NOMO-1 treated with dmso at 0.1 percent for 144 hours (cell line): ENCODE measurements at regions not wholly inside any gene's neighbourhood (a gene's known extent, or its start where the extent isn't known, plus 50 kb on each side); places are given as distances from the start of the nearest gene placed in this dataset.

ENCODE experiments used
- DNase-seq: peaks from one replicate; lab custom pipeline; 2025; ENCODE audit not compliant: unreplicated experiment; lab: John Stamatoyannopoulos, UW

GRCh38 chr20:58111310-58112016 is 117.0 kb downstream of the ANKRD60 start:
- DNase-seq, result no peak

- no peak for DNase-seq
Measured at GRCh38 chr20:58109918-58110635, 118.4 kb downstream of the ANKRD60 start.

GRCh38 chr20:58109126-58109880 is 119.2 kb downstream of the ANKRD60 start:
- DNase-seq, result no peak

- no peak for DNase-seq
Measured at GRCh38 chr20:58107533-58107932, 120.9 kb downstream of the ANKRD60 start.

- DNase-seq, result no peak
Measured at GRCh38 chr20:58106143-58106750, 122.2 kb downstream of the ANKRD60 start.

- DNase-seq, result no peak
Measured at GRCh38 chr20:58103961-58104360, 124.5 kb downstream of the ANKRD60 start.

GRCh38 chr20:58103517-58103904 is 124.9 kb downstream of the ANKRD60 start:
- no peak for DNase-seq

GRCh38 chr20:58102744-58103516 is 125.5 kb downstream of the ANKRD60 start:
- no peak for DNase-seq

- DNase-seq, result no peak
Measured at GRCh38 chr20:58102261-58102660, 126.2 kb downstream of the ANKRD60 start.

- DNase-seq, result no peak
Measured at GRCh38 chr20:58100731-58101356, 127.6 kb downstream of the ANKRD60 start.

- DNase-seq, result no peak
Measured at GRCh38 chr20:58099956-58100730, 128.3 kb downstream of the ANKRD60 start.

GRCh38 chr20:58099291-58099935 is 129.0 kb downstream of the ANKRD60 start:
- DNase-seq, result no peak

- no peak for DNase-seq
Measured at GRCh38 chr20:58098571-58098970, 129.9 kb downstream of the ANKRD60 start.

GRCh38 chr20:58097943-58098342 is 130.5 kb downstream of the ANKRD60 start:
- DNase-seq, result no peak

- no peak for DNase-seq
Measured at GRCh38 chr20:58097429-58097828, 131.0 kb downstream of the ANKRD60 start.

GRCh38 chr20:58096880-58097423 is 131.5 kb downstream of the ANKRD60 start:
- DNase-seq, result no peak

GRCh38 chr20:58094698-58095097 is 133.8 kb downstream of the ANKRD60 start:
- DNase-seq, result no peak

- DNase-seq, result no peak
Measured at GRCh38 chr20:58094160-58094559, 134.3 kb downstream of the ANKRD60 start.

- DNase-seq, result no peak
Measured at GRCh38 chr20:58092871-58093270, 135.6 kb downstream of the ANKRD60 start.
